ENCODE measurements at regions not wholly inside any gene's neighbourhood (a gene's known extent, or its start where the extent isn't known, plus 50 kb on each side); places are given as distances from the start of the nearest gene placed in this dataset.

DNA sequence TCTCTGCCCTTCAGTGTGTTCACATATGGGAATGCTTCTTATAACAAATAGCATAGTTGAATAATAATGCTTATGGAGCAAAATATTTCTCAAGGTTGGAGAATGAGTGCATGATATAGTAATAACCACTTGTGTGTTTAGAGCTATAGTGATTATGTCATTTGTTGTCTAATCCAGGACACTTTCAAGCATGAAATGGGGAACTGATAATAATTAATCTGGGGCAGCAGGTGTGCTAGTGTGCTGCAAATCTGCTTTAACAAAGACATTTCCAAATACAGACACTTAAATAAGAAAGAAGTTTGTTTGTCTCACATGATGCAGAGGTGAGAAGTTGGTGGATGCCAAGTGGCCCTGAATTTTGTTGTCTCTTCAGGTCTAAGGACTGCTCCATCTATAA is 579.3 kb upstream of the GRM7 start:
- no peak for DNase-seq (ENCODE audit: extremely low read depth in 1 of 4, low spot score in 3 of 4)

DNA sequence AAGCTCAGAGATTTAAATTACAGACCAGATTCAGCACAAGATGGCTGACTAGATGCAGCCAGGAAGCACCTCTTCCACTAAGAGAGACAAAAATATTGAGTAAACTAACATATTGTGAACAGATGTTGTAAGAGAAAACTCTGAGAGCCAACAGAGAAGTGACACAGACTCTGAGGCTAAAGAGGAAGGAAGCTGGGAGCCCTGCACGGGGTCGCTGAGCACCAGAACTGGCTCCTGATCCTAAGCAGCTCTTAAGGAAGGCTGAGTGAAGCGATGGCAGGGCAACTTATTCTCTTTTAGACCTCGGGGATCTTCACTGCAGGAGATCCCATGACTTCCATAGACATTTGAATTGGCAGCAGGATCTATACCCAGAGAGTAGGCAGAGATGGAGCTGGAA is 578.0 kb upstream of the GRM7 start:
- BruUV-seq (replicated peaks): no TSS peak
- FAIRE-seq (no peak), DNase-seq (ENCODE audit: extremely low read depth in 1 of 4, low spot score in 3 of 4) (no peak), ATAC-seq (no peak)
- in situ Hi-C loops (cut with MboI) (no loop called here), intact Hi-C loops (cut with micrococcal nuclease) (no loop called here)
- Histone ChIP-seq H3K4me3 (no peak overlapping the region), H3K79me2 (ENCODE audit: control insufficient read depth, insufficient read depth, low read length) (no peaks in the 10 kb centered on the region), H3K4me1 (replicated peaks in 1 of 2; ENCODE audit: control insufficient read depth in 2 of 2, insufficient read depth in 2 of 2, low read length in 2 of 2) (no peaks in the 10 kb centered on the region), H4K20me1 (replicated peaks; ENCODE audit: control insufficient read depth, insufficient read depth, low read length) (no peaks in the 10 kb centered on the region), H3K36me3 (ENCODE audit: control insufficient read depth, insufficient read depth, low read length) (no peaks in the 10 kb centered on the region), H3K9me1 (ENCODE audit: control insufficient read depth, insufficient read depth, low read length) (no peaks in the 10 kb centered on the region), H3K4me2 (ENCODE audit: insufficient read depth, low read length) (no peak overlapping the region), H3K9ac (ENCODE audit: insufficient read depth in 1 of 2, low read depth in 2 of 2, low read length in 2 of 2) (no peak overlapping the region), H3K27ac (ENCODE audit: extremely low read depth, low read depth, low read length) (no peak overlapping the region), H2AFZ (ENCODE audit: low read depth, low read length) (no peak overlapping the region), H3K27me3 (ENCODE audit: control insufficient read depth in 2 of 2, insufficient read depth in 2 of 2, low read length in 2 of 2) (no peaks in the 10 kb centered on the region), H3K9me3 (replicated peaks; ENCODE audit: control insufficient read depth, insufficient read depth, low read depth, low read length) (no peaks in the 10 kb centered on the region; the same call in 1 of the 2 replicates)
- TF ChIP-seq TAF1 (IDR thresholded peaks at IDR 0.05; ENCODE audit: control insufficient read depth, extremely low read depth, insufficient read depth, low read length, severe bottlenecking): no peak
- TF ChIP-seq, protein P1, sequence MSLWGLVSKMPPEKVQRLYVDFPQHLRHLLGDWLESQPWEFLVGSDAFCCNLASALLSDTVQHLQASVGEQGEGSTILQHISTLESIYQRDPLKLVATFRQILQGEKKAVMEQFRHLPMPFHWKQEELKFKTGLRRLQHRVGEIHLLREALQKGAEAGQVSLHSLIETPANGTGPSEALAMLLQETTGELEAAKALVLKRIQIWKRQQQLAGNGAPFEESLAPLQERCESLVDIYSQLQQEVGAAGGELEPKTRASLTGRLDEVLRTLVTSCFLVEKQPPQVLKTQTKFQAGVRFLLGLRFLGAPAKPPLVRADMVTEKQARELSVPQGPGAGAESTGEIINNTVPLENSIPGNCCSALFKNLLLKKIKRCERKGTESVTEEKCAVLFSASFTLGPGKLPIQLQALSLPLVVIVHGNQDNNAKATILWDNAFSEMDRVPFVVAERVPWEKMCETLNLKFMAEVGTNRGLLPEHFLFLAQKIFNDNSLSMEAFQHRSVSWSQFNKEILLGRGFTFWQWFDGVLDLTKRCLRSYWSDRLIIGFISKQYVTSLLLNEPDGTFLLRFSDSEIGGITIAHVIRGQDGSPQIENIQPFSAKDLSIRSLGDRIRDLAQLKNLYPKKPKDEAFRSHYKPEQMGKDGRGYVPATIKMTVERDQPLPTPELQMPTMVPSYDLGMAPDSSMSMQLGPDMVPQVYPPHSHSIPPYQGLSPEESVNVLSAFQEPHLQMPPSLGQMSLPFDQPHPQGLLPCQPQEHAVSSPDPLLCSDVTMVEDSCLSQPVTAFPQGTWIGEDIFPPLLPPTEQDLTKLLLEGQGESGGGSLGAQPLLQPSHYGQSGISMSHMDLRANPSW (CRISPR knock-in tag; IDR thresholded peaks at IDR 0.05): no peak
- TF ChIP-seq, protein P2, sequence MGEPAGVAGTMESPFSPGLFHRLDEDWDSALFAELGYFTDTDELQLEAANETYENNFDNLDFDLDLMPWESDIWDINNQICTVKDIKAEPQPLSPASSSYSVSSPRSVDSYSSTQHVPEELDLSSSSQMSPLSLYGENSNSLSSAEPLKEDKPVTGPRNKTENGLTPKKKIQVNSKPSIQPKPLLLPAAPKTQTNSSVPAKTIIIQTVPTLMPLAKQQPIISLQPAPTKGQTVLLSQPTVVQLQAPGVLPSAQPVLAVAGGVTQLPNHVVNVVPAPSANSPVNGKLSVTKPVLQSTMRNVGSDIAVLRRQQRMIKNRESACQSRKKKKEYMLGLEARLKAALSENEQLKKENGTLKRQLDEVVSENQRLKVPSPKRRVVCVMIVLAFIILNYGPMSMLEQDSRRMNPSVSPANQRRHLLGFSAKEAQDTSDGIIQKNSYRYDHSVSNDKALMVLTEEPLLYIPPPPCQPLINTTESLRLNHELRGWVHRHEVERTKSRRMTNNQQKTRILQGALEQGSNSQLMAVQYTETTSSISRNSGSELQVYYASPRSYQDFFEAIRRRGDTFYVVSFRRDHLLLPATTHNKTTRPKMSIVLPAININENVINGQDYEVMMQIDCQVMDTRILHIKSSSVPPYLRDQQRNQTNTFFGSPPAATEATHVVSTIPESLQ (CRISPR knock-in tag; IDR thresholded peaks at IDR 0.05): no peak
- ChIA-PET POLR2A (no interaction called here), CTCF (ENCODE audit: low intra/inter-chr PET ratio) (no interaction called here)
- 2% methylated on average over 4 of the region's 4 CpGs for WGBS (ENCODE audit: insufficient coverage, low coverage, missing lambda C conversion rate)

More for the DNA sequence above, 579.3 kb upstream of the GRM7 start:
- no peaks in the 10 kb centered on the region for H3K9me1 ChIP-seq (ENCODE audit: control insufficient read depth, insufficient read depth, low read length)
- no peaks in the 10 kb centered on the region for H3K27me3 ChIP-seq (ENCODE audit: control insufficient read depth in 2 of 2, insufficient read depth in 2 of 2, low read length in 2 of 2)
- H4K20me1 ChIP-seq (replicated peaks; ENCODE audit: control insufficient read depth, insufficient read depth, low read length): no peaks in the 10 kb centered on the region
- CTCF ChIA-PET (ENCODE audit: low intra/inter-chr PET ratio): no interaction called here
- TF ChIP-seq SMARCB1 (IDR thresholded peaks at IDR 0.05; ENCODE audit: insufficient read length, low read depth) (no peak), ZNF316 (IDR thresholded peaks at IDR 0.05) (peak; percentile 14; the same call in 1 of the 2 replicates)
- H3K9ac ChIP-seq (ENCODE audit: insufficient read depth in 1 of 2, low read depth in 2 of 2, low read length in 2 of 2): no peak overlapping the region
- H3K9me3 ChIP-seq (replicated peaks; ENCODE audit: control insufficient read depth, insufficient read depth, low read depth, low read length): no peaks in the 10 kb centered on the region; the same call in 1 of the 2 replicates
- H3K79me2 ChIP-seq (ENCODE audit: control insufficient read depth, insufficient read depth, low read length): no peaks in the 10 kb centered on the region
- H3K27ac ChIP-seq (ENCODE audit: extremely low read depth, low read depth, low read length): no peak overlapping the region
- in situ Hi-C loops (cut with MboI) (no loop called here), intact Hi-C loops (cut with micrococcal nuclease) (no loop called here)
- no peak overlapping the region for H3K4me2 ChIP-seq (ENCODE audit: insufficient read depth, low read length)
- POLR2A ChIA-PET: no interaction called here
- H2AFZ ChIP-seq (ENCODE audit: low read depth, low read length): no peak overlapping the region
- H3K4me3 ChIP-seq: no peak overlapping the region
- ATAC-seq: no peak
- no peak for FAIRE-seq
- no peaks in the 10 kb centered on the region for H3K4me1 ChIP-seq (replicated peaks in 1 of 2; ENCODE audit: control insufficient read depth in 2 of 2, insufficient read depth in 2 of 2, low read length in 2 of 2)
- no TSS peak for BruUV-seq (replicated peaks)
- no peaks in the 10 kb centered on the region for H3K36me3 ChIP-seq (ENCODE audit: control insufficient read depth, insufficient read depth, low read length)
